ENCODE measurements at regions not wholly inside any gene's neighbourhood (a gene's known extent, or its start where the extent isn't known, plus 50 kb on each side); places are given as distances from the start of the nearest gene placed in this dataset.

GRCh38 chr4:29199025-29199424 lies 1521.1 kb upstream of the PCDH7 start:
- TF ChIP-seq CTCF (IDR thresholded peaks at IDR 0.05), result no peak
- TF ChIP-seq ZFX (IDR thresholded peaks at IDR 0.05; ENCODE audit: borderline replicate concordance), result no peak
